HG03354 (cell line): ENCODE measurements at regions not wholly inside any gene's neighbourhood (a gene's known extent, or its start where the extent isn't known, plus 50 kb on each side); places are given as distances from the start of the nearest gene placed in this dataset.

Experiments used
- ATAC-seq: cut with Tn5 transposase; IDR thresholded peaks from one replicate; pipeline ENCODE4 v1.9.1; 2021; ENCODE audit warnings: mild to moderate bottlenecking; ENCODE audit not compliant: unreplicated experiment, poor library complexity, severe bottlenecking

GRCh38 chr11:8325591-8326304, 62.1 kb upstream of the LMO1 start:
- ATAC-seq, result no peak

- no peak for ATAC-seq
Measured at GRCh38 chr11:8323161-8323935, 59.7 kb upstream of the LMO1 start.

- no peak for ATAC-seq
Measured at GRCh38 chr11:8321876-8322275, 58.2 kb upstream of the LMO1 start.

GRCh38 chr11:8320076-8320475, 56.4 kb upstream of the LMO1 start:
- no peak for ATAC-seq

GRCh38 chr11:8318536-8318935, 54.9 kb upstream of the LMO1 start:
- ATAC-seq, result no peak

GRCh38 chr11:8317159-8317558, 53.5 kb upstream of the LMO1 start:
- no peak for ATAC-seq

- ATAC-seq, result no peak
Measured at GRCh38 chr11:8315954-8316353, 52.3 kb upstream of the LMO1 start.

GRCh38 chr11:8315463-8315862, 51.8 kb upstream of the LMO1 start:
- ATAC-seq, result no peak

GRCh38 chr11:8314916-8315315, 51.2 kb upstream of the LMO1 start:
- ATAC-seq, result no peak

- ATAC-seq, result no peak
Measured at GRCh38 chr11:8313504-8314090, 49.9 kb upstream of the LMO1 start.
